ENCODE measurements at regions not wholly inside any gene's neighbourhood (a gene's known extent, or its start where the extent isn't known, plus 50 kb on each side); places are given as distances from the start of the nearest gene placed in this dataset.

- Histone ChIP-seq H3K9me3 (ENCODE audit: control insufficient read depth, insufficient read depth, low read length) (no peaks in the 10 kb centered on the region), H3K36me3 (ENCODE audit: insufficient read depth, low read length) (no peaks in the 10 kb centered on the region), H3K9ac (ENCODE audit: low read depth, low read length) (no peak overlapping the region), H3K4me1 (ENCODE audit: insufficient read depth, low read length) (no peaks in the 10 kb centered on the region)
Observed at GRCh38 chr2:226040344-226040900, 640.9 kb downstream of the NYAP2 start.

GRCh38 chr2:226037526-226037925, 638.0 kb downstream of the NYAP2 start:
- Histone ChIP-seq H3K9ac (ENCODE audit: low read depth, low read length) (no peak overlapping the region), H3K9me3 (ENCODE audit: control insufficient read depth, insufficient read depth, low read length) (no peaks in the 10 kb centered on the region), H3K4me1 (ENCODE audit: insufficient read depth, low read length) (no peaks in the 10 kb centered on the region; the same call in 1 of the 2 replicates)

GRCh38 chr2:226031647-226032501, 632.4 kb downstream of the NYAP2 start:
- no peaks in the 10 kb centered on the region for H3K9me3 ChIP-seq (ENCODE audit: control insufficient read depth, insufficient read depth, low read length)
- peak overlapping the region; percentile 61; the same call in 1 of the 2 replicates for H3K9ac ChIP-seq (ENCODE audit: low read depth, low read length)
- peaks cover 8% of the 10 kb centered on the region; the same call in 1 of the 2 replicates for H3K4me1 ChIP-seq (ENCODE audit: insufficient read depth, low read length)
- H3K36me3 ChIP-seq (ENCODE audit: insufficient read depth, low read length) = no peaks in the 10 kb centered on the region

More at GRCh38 chr2:226037526-226037925, 638.0 kb downstream of the NYAP2 start:
- H3K36me3 ChIP-seq (ENCODE audit: insufficient read depth, low read length) = no peaks in the 10 kb centered on the region

GRCh38 chr2:226030788-226031646, 631.5 kb downstream of the NYAP2 start:
- Histone ChIP-seq H3K36me3 (ENCODE audit: insufficient read depth, low read length) (no peaks in the 10 kb centered on the region), H3K4me1 (ENCODE audit: insufficient read depth, low read length) (peaks cover 8% of the 10 kb centered on the region; the same call in 1 of the 2 replicates), H3K9me3 (ENCODE audit: control insufficient read depth, insufficient read depth, low read length) (no peaks in the 10 kb centered on the region), H3K9ac (ENCODE audit: low read depth, low read length) (peak overlapping the region; percentile 61)

GRCh38 chr2:226030369-226030768, 630.9 kb downstream of the NYAP2 start:
- Histone ChIP-seq H3K36me3 (ENCODE audit: insufficient read depth, low read length) (no peaks in the 10 kb centered on the region), H3K9me3 (ENCODE audit: control insufficient read depth, insufficient read depth, low read length) (no peaks in the 10 kb centered on the region), H3K4me1 (ENCODE audit: insufficient read depth, low read length) (peaks cover 8% of the 10 kb centered on the region; the same call in 1 of the 2 replicates), H3K9ac (ENCODE audit: low read depth, low read length) (peak overlapping the region; percentile 61; the same call in 1 of the 2 replicates)

- Histone ChIP-seq H3K9ac (ENCODE audit: low read depth, low read length) (no peak overlapping the region), H3K36me3 (ENCODE audit: insufficient read depth, low read length) (no peaks in the 10 kb centered on the region), H3K4me1 (ENCODE audit: insufficient read depth, low read length) (no peaks in the 10 kb centered on the region), H3K9me3 (ENCODE audit: control insufficient read depth, insufficient read depth, low read length) (0 out of 2 replicates have a peak, but pooled peaks cover 8% of the 10 kb centered on the region)
Observed at GRCh38 chr2:226023946-226024345, 624.4 kb downstream of the NYAP2 start.

- no peaks in the 10 kb centered on the region for H3K4me1 ChIP-seq (ENCODE audit: insufficient read depth, low read length)
- no peak overlapping the region for H3K9ac ChIP-seq (ENCODE audit: low read depth, low read length)
- H3K36me3 ChIP-seq (ENCODE audit: insufficient read depth, low read length) = no peaks in the 10 kb centered on the region
- peaks cover 9% of the 10 kb centered on the region; the same call in 1 of the 2 replicates for H3K9me3 ChIP-seq (ENCODE audit: control insufficient read depth, insufficient read depth, low read length)
Observed at GRCh38 chr2:226023383-226023782, 623.9 kb downstream of the NYAP2 start.

GRCh38 chr2:226020956-226021355, 621.4 kb downstream of the NYAP2 start:
- H3K9me3 ChIP-seq (ENCODE audit: control insufficient read depth, insufficient read depth, low read length) = peaks cover 11% of the 10 kb centered on the region

GRCh38 chr2:226020176-226020575, 620.7 kb downstream of the NYAP2 start:
- no peaks in the 10 kb centered on the region for H3K4me1 ChIP-seq (ENCODE audit: insufficient read depth, low read length)
- H3K36me3 ChIP-seq (ENCODE audit: insufficient read depth, low read length) = no peaks in the 10 kb centered on the region
- H3K9ac ChIP-seq (ENCODE audit: low read depth, low read length) = no peak overlapping the region
- H3K9me3 ChIP-seq (ENCODE audit: control insufficient read depth, insufficient read depth, low read length) = peaks cover 11% of the 10 kb centered on the region

More at GRCh38 chr2:226020956-226021355, 621.4 kb downstream of the NYAP2 start:
- H3K36me3 ChIP-seq (ENCODE audit: insufficient read depth, low read length) = no peaks in the 10 kb centered on the region
- no peak overlapping the region for H3K9ac ChIP-seq (ENCODE audit: low read depth, low read length)
- no peaks in the 10 kb centered on the region for H3K4me1 ChIP-seq (ENCODE audit: insufficient read depth, low read length)

GRCh38 chr2:226018641-226019040, 619.1 kb downstream of the NYAP2 start:
- peaks cover 5% of the 10 kb centered on the region for H3K9me3 ChIP-seq (ENCODE audit: control insufficient read depth, insufficient read depth, low read length)
- no peak overlapping the region for H3K9ac ChIP-seq (ENCODE audit: low read depth, low read length)
- H3K36me3 ChIP-seq (ENCODE audit: insufficient read depth, low read length) = no peaks in the 10 kb centered on the region
- no peaks in the 10 kb centered on the region for H3K4me1 ChIP-seq (ENCODE audit: insufficient read depth, low read length)

- H3K36me3 ChIP-seq (ENCODE audit: insufficient read depth, low read length) = no peaks in the 10 kb centered on the region
- H3K4me1 ChIP-seq (ENCODE audit: insufficient read depth, low read length) = no peaks in the 10 kb centered on the region
- H3K9me3 ChIP-seq (ENCODE audit: control insufficient read depth, insufficient read depth, low read length) = peaks cover 5% of the 10 kb centered on the region
- no peak overlapping the region for H3K9ac ChIP-seq (ENCODE audit: low read depth, low read length)
Observed at GRCh38 chr2:226017537-226017936, 618.0 kb downstream of the NYAP2 start.

- Histone ChIP-seq H3K36me3 (ENCODE audit: insufficient read depth, low read length) (no peaks in the 10 kb centered on the region), H3K9ac (ENCODE audit: low read depth, low read length) (no peak overlapping the region), H3K4me1 (ENCODE audit: insufficient read depth, low read length) (no peaks in the 10 kb centered on the region), H3K9me3 (ENCODE audit: control insufficient read depth, insufficient read depth, low read length) (peaks cover 5% of the 10 kb centered on the region)
Observed at GRCh38 chr2:226017107-226017506, 617.6 kb downstream of the NYAP2 start.

- H3K4me1 ChIP-seq (ENCODE audit: insufficient read depth, low read length) = no peaks in the 10 kb centered on the region
- no peaks in the 10 kb centered on the region for H3K9me3 ChIP-seq (ENCODE audit: control insufficient read depth, insufficient read depth, low read length)
- H3K9ac ChIP-seq (ENCODE audit: low read depth, low read length) = no peak overlapping the region
- no peaks in the 10 kb centered on the region for H3K36me3 ChIP-seq (ENCODE audit: insufficient read depth, low read length)
Observed at GRCh38 chr2:226011716-226012450, 612.4 kb downstream of the NYAP2 start.

- no peaks in the 10 kb centered on the region for H3K4me1 ChIP-seq (ENCODE audit: insufficient read depth, low read length)
- no peak overlapping the region for H3K9ac ChIP-seq (ENCODE audit: low read depth, low read length)
- no peaks in the 10 kb centered on the region for H3K36me3 ChIP-seq (ENCODE audit: insufficient read depth, low read length)
- no peaks in the 10 kb centered on the region for H3K9me3 ChIP-seq (ENCODE audit: control insufficient read depth, insufficient read depth, low read length)
Observed at GRCh38 chr2:226002438-226002837, 602.9 kb downstream of the NYAP2 start.

Measured in ES-I3 (cell line).